GM19035 (cell line): ENCODE measurements at regions not wholly inside any gene's neighbourhood (a gene's known extent, or its start where the extent isn't known, plus 50 kb on each side); places are given as distances from the start of the nearest gene placed in this dataset.

Experiments
- ATAC-seq: cut with Tn5 transposase; IDR thresholded peaks from one replicate; pipeline ENCODE4 v1.9.1; 2021; ENCODE audit not compliant: unreplicated experiment

DNA sequence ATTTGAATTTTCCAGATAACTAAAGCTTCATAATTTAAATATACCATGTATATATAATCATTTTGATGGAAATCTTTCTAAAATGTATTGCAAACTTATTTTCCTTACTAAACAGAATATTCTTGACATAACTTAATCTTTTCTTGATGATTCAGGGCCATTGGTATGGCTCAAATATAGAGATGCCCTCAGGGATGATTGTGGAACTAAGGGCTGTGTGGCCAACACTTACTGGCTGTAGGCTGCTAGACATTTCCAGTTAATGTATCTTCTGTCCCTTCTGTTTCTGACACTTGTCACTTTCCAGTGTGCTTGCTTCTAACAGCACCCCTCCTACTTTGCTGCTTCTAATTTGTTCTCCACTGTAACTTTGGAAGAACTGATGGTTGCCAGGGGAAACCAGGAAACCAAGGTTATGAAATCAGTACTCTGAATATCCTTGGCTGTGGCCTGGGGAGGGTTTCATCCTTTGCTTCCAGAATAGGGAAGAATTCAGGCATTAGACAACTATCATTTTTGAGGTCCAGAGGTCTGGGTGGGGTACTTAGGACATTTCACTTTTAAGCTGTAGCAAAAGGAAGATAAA, 697.2 kb downstream of the ETS1 start:
- ATAC-seq: no peak

DNA sequence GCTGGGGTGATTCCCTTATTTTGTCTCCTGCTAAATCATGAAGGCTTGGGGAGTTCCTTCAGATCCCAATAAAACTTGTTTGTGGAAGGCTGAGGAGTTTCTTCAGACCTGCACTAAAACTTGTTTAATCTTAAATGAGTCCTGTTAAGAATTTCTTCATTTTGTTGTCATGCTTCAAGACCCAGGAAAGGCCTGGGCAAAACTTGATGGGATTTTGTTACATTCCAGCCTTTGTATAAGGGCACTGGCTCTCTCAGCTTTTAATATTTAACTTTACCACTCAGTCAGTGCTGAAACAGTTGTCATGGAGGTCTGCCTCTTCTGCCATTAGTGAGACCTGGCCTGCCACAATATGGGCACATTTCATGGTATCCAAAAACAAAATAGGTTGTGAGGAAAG, 699.0 kb downstream of the ETS1 start:
- no peak for ATAC-seq

DNA sequence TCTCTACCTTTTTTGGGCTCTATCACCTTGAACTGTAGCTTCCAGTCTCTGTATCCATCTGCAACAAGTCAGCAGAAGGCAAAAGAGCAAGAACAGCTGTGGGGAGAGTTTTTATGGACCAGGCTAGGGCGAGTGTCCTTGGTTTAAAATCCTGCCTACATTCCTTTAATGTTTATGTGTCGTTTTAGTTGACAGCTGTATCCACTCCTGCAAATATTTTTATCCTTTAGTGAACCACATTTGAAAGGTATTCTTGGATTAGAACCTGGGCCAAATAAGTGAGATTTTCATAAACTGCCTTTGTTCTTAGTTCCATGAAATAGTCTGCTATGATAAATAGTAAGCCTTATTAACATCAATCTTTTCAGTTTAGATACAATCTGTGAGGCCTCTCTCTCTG, 712.2 kb downstream of the ETS1 start:
- ATAC-seq: no peak

DNA sequence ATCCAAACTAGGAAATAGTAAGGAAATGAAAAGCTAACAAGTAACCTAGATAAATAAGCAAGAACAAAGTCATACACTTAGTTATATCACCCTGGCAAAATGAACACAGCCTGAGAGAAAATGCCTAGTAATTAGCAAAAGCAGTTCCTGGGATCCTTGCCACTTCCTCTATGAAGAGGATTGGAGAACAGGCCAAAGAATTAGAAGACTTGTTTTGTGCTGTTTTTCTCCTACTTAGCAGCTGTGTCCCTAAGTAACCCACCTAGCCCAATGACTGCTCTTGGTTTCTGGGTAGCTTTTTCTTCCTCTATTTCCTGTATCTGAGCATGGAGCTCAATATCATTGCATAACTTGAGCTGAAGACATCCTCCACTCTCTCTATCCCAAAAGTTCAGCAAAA, 713.9 kb downstream of the ETS1 start:
- ATAC-seq: no peak

DNA sequence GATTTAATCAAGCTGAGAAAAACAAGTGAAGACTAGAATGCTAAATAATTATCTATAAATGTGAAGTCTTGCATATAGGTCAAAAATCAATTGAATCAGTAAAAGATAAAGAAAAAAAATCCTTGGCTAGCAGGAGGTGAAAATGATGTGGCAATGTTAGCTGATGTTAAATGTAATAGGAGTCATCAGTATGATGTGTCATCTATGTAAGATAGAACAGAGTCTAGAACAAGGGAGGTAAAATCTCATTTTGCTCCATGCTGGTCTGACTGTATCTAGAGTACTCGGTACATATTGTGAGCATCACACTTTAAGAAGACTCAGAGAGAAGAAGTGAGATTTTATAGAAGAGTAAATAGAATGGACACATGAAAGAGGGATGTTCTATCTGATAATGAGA, 721.2 kb downstream of the ETS1 start:
- ATAC-seq: no peak

DNA sequence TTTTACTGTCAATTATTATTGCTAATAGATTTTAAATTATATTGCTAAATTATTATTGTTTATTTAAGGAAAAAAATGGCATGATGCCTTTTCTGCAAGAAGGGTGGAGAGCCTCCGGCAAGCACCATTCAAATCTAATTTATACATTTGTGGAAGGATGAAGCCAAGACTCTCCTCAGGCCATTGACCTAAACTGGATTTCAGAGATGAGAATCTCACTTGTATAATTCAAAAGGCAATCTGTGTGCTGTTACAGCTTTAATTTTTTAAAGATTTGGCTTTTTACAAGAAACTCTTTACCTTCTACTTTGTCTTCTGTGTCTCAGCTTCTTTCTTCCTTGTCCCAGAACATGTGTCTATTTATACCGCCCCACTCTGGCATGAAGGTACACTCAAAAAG, 722.5 kb downstream of the ETS1 start:
- no peak for ATAC-seq

DNA sequence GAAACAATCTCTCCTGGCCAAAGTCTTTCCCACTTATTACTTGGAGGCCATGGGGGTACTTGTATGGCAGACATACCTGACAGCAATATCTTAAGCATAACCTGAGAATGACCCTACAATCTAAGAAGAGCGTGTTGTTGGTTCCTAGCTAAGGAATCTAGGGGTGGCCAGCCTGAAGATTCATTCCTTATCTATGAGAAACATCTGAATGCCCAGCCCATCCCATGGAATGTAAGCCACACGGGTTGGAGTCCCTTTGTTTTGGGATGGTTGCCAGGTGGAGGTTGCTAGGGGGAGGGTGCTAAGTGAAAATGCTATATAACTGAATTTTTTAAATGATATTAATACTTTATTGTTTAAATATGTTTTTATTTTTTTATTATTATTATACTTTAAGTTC, 725.0 kb downstream of the ETS1 start:
- no peak for ATAC-seq

DNA sequence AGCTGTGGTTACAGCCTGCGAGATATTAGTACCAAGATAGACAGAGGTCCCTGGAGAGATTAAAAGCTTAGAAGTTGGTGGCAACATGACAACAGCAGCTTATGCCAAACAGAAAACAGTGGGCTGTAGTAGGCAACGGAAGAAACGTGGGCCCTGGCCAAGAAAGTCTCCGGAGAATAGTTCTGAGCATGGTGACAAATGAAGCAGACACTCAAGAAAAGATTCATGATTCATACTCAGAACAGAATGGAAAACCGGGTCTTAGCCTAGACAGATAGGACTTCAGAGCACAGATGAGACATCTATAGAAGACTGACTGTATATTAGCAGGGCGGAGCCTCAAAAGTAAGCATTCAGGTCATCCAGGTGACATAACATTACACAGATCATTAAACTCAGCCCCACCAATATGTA, 727.4 kb downstream of the ETS1 start:
- no peak for ATAC-seq

DNA sequence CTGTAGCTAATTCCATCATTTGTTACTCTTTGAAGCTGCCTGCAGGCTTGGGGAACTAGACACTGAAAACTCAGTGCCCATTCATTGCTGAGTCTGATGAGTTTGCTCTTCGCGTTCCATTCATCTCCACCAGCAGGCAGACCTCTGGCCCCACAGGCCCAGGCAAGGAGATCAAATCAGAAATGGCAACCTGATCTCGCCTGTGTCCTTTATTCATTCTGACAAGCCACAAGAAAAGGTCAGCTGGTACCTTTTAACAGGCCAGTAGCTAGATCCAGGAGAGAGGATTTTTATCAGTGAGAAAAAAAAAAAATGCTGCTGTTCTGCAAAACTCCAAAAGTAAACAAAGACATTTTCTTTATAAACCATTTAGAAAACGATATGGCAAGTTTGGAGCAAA, 742.5 kb downstream of the ETS1 start:
- no peak for ATAC-seq

DNA sequence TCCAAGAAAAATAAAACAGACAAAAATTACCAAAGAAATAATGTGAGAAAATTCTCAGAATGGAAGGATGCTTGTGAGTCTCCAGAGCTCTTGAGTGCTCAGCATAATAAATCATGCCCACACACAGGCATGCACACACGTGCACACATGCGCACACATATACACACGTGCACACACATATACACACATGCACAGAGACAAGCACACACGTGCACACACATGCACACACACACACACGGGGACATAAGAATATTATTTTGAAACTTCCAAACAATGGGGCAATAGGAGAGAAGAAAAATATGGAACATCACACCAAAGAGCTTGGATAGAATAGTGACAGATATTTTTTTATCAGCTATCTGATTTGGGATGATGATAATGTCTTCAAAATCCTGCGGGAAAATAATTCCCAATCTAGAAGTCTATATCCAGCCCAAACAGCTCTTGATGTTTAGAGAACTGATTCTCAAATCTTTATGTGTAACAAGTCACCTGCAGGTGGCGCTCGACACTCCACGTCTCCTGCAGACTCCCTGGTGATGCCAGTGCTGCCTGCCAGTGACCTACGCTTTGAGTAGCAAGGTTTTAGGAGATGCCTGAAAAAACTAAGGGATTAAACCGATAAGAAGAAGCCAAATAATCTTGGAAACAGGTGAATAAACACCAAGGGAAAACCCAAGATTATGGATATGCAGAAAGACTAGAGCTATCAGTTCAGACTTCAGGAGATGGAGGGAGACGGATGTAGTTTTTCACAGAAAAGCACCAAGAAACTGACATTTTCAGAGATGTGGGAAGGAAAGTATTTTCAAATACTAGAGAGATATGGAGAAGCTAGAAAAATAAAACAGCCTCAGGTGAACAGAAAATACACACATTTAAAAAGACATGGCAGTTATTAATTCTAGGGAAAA, 743.6 kb downstream of the ETS1 start:
- ATAC-seq: no peak

DNA sequence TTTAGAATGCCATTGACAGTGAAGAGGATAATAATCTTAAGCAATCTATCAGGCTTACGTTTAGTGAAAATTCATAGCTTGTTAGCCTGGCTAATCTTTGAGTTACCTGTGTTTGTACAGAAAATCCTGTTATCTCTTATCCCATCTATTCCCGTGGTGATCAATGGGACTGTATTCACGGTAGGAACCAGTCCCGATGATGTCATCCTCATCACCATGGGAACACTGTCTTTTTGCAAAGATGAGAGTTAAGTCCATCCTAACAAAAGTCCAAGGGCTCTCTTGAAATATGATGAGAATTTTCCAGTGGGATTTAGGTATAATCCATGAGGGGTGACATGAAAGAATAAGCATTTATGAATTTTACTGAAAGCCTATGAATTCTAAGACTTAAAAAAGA, 762.2 kb downstream of the ETS1 start:
- no peak for ATAC-seq

DNA sequence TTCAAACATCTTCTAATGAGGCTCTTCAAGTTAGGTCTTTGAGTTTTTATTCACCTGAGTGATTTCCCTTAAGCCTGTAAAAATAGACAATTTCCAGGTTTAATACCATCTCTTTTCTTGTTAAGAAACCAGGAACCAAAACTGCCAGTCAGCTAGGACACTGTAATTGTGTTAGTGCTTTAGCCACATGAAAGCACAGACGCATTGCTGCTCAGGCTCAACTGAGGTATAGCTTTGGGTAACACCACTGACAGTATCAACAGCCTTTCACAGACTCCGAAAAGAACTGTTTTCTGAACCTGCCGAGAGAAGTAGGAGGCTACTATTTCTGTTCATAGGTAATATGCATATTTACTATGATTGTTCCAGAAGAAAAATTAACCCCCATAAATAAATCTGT, 768.7 kb downstream of the ETS1 start:
- no peak for ATAC-seq

DNA sequence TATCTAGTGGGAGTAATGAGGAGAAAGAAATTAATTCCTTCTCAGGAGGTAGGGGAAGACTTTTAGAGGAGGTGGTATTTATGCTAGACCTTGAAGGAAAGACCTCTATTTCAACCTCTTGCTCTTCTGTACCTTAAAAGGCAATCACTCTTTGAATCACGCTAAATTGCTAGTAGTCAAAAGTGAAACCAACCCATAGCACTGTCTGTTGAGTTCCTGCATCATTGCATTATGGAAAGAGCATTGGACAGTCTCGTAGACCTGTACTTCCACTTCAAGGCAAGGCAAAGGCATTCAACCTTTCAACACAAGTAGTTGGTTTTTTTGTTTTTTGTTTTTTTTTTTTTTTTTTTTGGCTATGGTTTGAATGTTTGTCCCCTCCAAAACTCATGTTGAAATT, 770.4 kb downstream of the ETS1 start:
- no peak for ATAC-seq

DNA sequence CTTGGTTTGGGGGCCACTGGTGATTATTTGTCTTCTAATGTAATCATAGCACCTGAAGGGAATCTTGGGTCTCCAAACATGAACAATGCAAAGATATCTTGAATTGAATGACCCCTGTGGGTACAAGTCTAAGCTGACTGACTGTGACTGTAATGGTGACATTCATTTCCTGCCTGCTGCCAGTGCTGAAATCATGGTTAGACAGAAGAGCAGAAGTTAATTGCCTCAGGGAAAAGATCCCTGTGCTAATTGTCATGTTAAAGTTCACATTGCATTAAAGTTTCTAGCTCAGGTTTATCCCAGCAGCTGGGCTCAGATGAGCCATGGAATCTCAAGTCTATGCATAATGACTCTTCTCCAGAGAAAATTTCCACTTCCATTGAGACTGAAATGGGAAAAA, 772.0 kb downstream of the ETS1 start:
- no peak for ATAC-seq

DNA sequence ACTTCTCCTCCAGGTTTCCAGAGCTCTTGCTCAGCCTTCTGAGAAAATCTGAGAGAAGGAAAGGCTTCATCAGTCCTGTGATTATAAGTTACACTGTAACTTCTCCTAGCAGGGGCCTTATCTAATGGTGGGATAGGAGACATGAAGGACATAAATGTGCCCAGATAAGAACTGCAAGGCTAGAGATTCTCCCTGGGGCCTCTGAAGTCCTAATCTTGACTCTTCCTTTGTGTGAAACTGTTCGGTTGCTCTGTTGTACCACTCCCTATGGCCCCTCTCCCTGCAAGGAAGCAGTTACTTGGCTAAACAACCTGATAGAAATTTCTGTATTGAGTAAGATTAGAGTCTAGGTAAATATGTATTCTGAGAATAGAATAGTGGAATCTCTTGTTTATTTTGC, 780.9 kb downstream of the ETS1 start:
- ATAC-seq: no peak

DNA sequence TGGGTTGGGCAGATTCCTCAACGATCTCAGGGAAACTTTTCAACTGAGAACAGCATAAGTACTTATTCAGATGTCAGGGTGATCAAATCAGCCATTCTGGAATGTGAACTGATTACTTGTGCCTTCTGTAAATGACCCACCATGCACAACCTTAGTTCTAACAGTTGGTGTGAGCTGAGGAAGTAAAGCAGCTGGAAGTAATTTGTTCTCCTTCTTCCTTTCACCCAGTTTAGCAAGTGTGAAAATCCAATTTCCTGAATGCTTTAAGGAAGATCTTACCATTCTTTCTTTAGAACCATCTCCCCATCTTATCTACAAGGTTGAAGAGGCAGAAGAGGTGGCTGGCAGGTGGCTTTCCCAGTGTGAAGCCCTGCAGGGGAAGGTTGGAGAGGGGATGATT, 781.6 kb downstream of the ETS1 start:
- ATAC-seq: no peak

DNA sequence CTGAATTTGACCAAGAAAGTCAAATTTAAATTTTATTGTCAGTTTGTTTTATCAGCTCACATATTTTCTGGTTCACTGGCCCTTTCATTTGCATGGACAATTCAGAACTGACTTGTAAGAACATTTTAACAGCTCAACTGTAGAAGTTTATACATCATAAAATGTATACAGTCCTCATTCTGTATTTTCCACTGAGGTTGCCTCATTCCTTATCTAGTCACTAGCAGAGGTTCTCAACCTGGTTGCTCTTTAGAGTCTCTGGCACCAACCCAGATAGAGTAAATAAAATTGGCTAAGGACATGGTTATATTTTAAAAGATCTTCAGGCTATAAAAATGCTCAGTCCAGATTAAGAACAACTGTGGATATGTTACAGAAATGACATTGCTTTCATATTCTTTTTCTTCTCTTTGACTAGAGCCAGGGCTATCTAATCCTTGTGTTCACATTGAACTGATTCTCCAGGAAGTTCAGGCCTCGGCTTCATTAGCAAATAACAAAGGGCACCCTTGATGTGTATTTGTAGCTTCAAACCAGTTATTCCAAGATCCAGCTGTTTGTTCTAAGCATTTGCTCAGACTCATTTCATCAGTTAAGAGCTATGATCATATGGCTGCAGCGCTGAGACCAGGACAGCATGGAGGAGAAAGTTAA, 782.5 kb downstream of the ETS1 start:
- no peak for ATAC-seq

DNA sequence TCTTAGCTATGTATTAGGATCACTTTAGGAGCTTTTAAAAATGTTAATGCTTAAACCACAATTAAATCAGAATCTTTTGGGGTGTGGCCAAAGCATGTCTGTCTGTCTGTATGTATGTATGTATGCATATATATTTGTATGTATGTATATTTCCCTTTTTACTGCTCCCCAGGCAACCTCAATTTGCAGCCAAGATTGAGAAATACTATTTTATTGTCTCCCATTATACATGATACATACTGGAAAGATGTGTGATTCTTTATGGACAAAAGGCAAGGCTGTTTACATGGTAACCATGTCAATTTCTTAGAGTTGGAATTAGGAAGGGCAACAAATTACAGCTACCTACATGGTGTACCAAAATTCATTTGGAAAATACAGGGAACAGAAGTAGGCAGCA, 783.6 kb downstream of the ETS1 start:
- no peak for ATAC-seq

DNA sequence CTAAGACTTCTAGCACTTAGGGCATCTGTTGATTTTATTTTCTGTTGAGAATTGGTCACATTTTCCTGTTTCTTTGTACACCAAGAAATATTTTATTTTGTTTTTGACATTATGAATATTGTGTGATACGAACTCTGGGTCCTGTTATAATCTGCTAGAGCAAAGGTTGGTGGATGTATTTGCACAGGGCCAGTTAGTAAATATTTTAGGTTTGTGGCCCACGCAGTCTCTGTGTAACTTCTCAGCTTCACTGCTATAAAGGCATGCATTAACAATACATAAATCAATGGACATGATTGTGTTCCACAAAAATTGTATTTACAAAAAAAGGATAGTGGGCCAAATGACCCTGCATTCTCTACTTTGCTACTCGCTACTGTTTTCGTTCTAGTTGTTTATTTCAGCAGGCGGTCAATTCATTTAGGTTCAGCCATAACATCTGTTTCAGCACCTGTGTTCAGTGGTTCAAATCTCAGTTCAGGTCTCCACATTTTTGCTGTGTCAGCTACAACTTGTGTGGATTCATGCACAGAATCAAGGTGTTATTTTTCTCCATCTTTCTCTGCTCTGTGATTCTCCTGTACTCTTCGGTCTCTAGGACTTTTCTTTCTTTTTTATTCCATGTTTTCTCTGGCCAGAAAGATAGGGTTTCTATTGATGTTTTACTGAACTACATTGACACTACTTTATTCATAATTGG, 786.2 kb downstream of the ETS1 start:
- no peak for ATAC-seq

DNA sequence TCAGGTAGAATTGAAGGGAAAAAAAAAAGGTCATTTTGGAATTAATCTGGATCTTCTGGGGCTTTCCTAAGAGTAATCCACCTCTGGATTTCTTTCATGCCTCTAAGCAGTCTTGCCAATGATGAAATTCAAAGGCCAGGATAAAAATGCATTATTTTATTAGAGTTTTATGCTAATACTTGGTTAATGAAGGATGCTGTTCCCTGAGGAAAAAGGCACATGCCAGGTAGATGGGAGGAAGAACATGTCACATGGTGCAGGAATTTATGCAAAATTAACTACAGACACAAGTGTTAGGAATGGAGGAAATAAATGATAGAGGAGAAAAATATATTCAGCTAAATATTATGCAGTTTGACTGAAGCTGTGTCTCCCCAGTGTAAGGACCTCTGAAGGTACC, 792.0 kb downstream of the ETS1 start:
- no peak for ATAC-seq

DNA sequence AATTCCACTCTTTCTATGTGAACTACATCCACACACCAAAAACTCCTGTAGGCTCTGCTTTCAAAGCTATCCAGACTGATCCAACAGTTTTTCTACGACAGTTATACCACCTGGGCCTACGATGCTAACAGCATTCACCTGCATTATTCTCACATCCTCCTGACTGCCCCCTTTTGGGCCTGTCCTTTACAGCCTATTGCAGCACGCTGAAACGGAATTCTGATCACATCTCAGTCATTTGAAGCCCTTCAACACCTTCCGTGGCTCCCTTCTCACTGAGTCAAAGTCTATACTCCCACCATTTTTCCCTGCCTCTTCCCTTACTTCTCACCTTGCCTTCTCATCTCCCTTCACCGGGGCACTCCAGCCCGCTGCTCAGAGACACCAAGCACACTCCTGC, 791.3 kb upstream of the KIRREL3 start:
- ATAC-seq: no peak

DNA sequence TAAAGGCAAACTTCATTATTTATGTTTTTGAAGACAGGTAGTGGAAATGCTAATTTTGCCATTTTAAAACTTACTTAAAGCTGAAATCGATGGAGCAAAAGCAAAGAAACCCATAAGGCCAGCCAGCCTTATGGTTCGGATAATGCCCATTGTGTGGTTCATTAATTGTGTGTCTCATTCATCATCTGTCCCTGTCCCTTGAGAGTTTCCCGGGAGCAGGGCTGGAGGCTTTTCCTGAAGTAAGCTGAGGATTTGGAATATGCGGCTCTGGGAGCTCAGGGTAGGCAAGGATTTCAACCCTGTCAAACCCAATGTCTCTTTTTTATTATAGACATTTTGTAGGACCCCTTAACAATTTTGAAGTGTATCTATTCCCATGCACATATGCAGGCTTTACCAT, 790.0 kb upstream of the KIRREL3 start:
- ATAC-seq: no peak
